ENCODE measurements at regions not wholly inside any gene's neighbourhood (a gene's known extent, or its start where the extent isn't known, plus 50 kb on each side); places are given as distances from the start of the nearest gene placed in this dataset.

DNA sequence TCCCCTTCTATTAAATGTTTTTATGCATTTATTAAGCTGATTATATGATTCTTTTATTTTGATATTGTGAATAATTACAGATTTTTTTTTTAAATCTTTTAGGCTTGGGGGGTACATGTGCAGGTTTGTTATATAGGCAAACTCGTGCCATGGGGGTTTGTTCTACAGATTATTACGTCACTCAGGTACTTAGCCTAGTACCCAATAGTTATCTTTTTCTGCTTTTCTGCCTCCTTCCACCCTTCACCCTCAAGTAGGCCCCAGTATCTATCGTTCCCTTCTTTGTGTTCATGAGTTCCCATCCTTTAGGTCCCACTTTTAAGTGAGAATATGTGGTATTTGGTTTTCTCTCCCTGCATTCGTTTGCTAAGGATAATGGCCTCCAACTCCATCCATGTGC, 92.2 kb upstream of the CWC22 start:
- TF ChIP-seq, protein P1, sequence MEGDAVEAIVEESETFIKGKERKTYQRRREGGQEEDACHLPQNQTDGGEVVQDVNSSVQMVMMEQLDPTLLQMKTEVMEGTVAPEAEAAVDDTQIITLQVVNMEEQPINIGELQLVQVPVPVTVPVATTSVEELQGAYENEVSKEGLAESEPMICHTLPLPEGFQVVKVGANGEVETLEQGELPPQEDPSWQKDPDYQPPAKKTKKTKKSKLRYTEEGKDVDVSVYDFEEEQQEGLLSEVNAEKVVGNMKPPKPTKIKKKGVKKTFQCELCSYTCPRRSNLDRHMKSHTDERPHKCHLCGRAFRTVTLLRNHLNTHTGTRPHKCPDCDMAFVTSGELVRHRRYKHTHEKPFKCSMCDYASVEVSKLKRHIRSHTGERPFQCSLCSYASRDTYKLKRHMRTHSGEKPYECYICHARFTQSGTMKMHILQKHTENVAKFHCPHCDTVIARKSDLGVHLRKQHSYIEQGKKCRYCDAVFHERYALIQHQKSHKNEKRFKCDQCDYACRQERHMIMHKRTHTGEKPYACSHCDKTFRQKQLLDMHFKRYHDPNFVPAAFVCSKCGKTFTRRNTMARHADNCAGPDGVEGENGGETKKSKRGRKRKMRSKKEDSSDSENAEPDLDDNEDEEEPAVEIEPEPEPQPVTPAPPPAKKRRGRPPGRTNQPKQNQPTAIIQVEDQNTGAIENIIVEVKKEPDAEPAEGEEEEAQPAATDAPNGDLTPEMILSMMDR (IDR thresholded peaks at IDR 0.05), result no peak
- TF ChIP-seq ZFX (IDR thresholded peaks at IDR 0.05; ENCODE audit: borderline replicate concordance), result no peak
- H3K27ac ChIP-seq, result no peak overlapping the region

DNA sequence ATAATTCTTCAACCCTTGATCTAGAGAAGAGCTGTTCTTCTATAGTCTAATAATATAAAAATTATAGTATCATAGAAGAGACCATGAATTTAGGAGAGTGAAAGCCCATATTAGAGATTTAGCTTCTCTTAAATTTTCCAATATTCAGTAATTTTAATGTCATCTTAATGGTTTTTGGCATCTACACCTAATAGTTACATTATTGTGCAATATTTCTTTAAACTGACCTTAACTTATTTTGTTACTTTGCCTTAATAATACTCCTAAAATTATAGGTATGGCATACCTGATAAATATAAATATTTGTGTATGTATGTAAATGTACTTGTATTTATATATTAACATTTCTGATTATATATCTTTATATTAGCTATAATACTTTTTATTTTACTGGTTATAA, 78.0 kb upstream of the CWC22 start:
- H3K27ac ChIP-seq, result no peak overlapping the region
- TF ChIP-seq, protein P1 (IDR thresholded peaks at IDR 0.05), result no peak
- TF ChIP-seq ZFX (IDR thresholded peaks at IDR 0.05; ENCODE audit: borderline replicate concordance), result no peak

- H3K27ac ChIP-seq, result no peak overlapping the region
- no peak for TF ChIP-seq ZFX (IDR thresholded peaks at IDR 0.05; ENCODE audit: borderline replicate concordance)
- TF ChIP-seq, protein P1 (IDR thresholded peaks at IDR 0.05), result peak; percentile 86
Observed at GRCh38 chr2:180077295-180077906, 70.3 kb upstream of the CWC22 start.

- TF ChIP-seq, protein P1 (IDR thresholded peaks at IDR 0.05), result no peak
- TF ChIP-seq ZFX (IDR thresholded peaks at IDR 0.05; ENCODE audit: borderline replicate concordance), result no peak
- no peak overlapping the region for H3K27ac ChIP-seq
Observed at GRCh38 chr2:180075870-180076269, 68.8 kb upstream of the CWC22 start.

DNA sequence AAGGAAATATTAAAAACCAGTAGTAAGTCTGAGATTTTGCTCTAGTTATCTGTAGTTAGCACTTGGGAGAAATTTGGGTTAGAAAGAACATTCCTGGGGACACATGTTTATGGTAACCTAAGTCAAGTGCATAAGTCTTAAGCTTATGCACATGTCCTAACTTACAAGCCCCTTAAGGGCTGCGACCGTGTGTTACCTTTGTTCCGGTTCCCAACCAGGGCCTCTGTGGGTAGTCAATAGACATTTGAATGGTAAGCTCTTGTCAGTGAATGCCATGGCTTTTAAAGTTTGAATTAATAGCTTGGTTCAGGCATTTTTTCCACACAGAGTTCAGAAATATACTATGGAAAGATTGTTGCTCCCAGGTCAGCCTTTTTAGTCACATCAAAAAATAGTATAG, 64.7 kb upstream of the CWC22 start:
- no peak overlapping the region for H3K27ac ChIP-seq
- no peak for TF ChIP-seq ZFX (IDR thresholded peaks at IDR 0.05; ENCODE audit: borderline replicate concordance)
- TF ChIP-seq, protein P1 (IDR thresholded peaks at IDR 0.05), result no peak

DNA sequence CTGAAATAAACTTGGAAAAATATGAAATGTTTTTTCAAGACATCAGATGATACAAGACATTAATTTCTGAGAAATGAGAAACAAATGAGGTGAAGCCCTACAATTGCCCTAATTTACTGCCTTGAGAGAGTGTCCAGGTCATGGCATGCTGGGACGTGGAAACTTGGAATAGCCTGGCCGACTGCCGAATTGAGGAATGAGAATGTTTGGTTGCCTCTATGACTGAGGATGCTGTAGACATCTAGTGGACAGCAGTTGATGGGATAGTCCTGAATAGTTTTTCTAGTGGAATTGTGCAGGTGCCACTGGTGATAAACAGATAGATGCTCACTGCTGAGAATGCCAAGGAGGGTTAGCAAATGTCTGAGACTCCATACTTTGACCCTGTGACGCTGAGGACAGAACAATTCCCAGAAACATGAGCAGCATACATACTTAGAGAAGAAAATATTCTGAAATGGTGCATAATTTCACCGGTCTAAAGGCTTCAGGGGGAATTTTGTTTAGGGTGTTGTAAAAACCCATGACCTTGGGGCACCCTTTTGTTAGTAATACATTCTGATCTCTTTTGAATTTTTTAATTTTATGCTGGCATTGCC, 56.5 kb upstream of the CWC22 start:
- TF ChIP-seq ZFX (IDR thresholded peaks at IDR 0.05; ENCODE audit: borderline replicate concordance), result no peak
- TF ChIP-seq, protein P1 (IDR thresholded peaks at IDR 0.05), result no peak
- no peak overlapping the region for H3K27ac ChIP-seq

- TF ChIP-seq ZFX (IDR thresholded peaks at IDR 0.05; ENCODE audit: borderline replicate concordance), result no peak
- TF ChIP-seq, protein P1 (IDR thresholded peaks at IDR 0.05), result no peak
- H3K27ac ChIP-seq, result no peak overlapping the region
Observed at GRCh38 chr2:180062178-180062577, 55.1 kb upstream of the CWC22 start.

All from 22Rv1 (cell line).